Erythroblast (primary cell): ENCODE measurements at regions not wholly inside any gene's neighbourhood (a gene's known extent, or its start where the extent isn't known, plus 50 kb on each side); places are given as distances from the start of the nearest gene placed in this dataset.

ENCODE experiments used
- GATA1 ChIP-seq: IDR thresholded peaks from 2 replicates; pipeline ENCODE4 v1.6.1; 2011; ENCODE audit warnings: low read depth, mild to moderate bottlenecking, control low read depth, low read length, moderate library complexity
- POLR2A ChIP-seq: IDR thresholded peaks from 2 replicates; pipeline ENCODE4 v1.6.1; 2011; ENCODE audit warnings: mild to moderate bottlenecking, low read length

GRCh38 chr6:112002307-112002706 is 51.6 kb upstream of the CCN6 start:
- TF ChIP-seq POLR2A (no peak), GATA1 (no peak)
